NCI-H774 (cell line): ENCODE measurements at regions not wholly inside any gene's neighbourhood (a gene's known extent, or its start where the extent isn't known, plus 50 kb on each side); places are given as distances from the start of the nearest gene placed in this dataset.

Experiments used
- DNase-seq: peaks from one replicate; lab custom pipeline; 2025; lab: John Stamatoyannopoulos, UW

- DNase-seq: no peak
Observed at GRCh38 chr13:85379991-85380390, 419.2 kb downstream of the SLITRK6 start.

- DNase-seq: no peak
Observed at GRCh38 chr13:85379433-85379832, 419.8 kb downstream of the SLITRK6 start.

GRCh38 chr13:85377783-85378182, 421.4 kb downstream of the SLITRK6 start:
- DNase-seq: no peak

- DNase-seq: no peak
Observed at GRCh38 chr13:85373322-85373721, 425.9 kb downstream of the SLITRK6 start.

GRCh38 chr13:85371254-85371653, 428.0 kb downstream of the SLITRK6 start:
- no peak for DNase-seq

GRCh38 chr13:85368686-85369085, 430.5 kb downstream of the SLITRK6 start:
- DNase-seq: no peak

GRCh38 chr13:85367887-85368286, 431.3 kb downstream of the SLITRK6 start:
- DNase-seq: no peak

GRCh38 chr13:85366759-85367417, 432.3 kb downstream of the SLITRK6 start:
- DNase-seq: no peak

- no peak for DNase-seq
Observed at GRCh38 chr13:85363504-85363903, 435.7 kb downstream of the SLITRK6 start.

- no peak for DNase-seq
Observed at GRCh38 chr13:85362980-85363379, 436.2 kb downstream of the SLITRK6 start.

GRCh38 chr13:85347251-85347650, 452.0 kb downstream of the SLITRK6 start:
- DNase-seq: no peak

- DNase-seq: no peak
Observed at GRCh38 chr13:85334187-85334586, 465.0 kb downstream of the SLITRK6 start.

- no peak for DNase-seq
Observed at GRCh38 chr13:85333506-85334020, 465.7 kb downstream of the SLITRK6 start.

GRCh38 chr13:85332615-85333014, 466.6 kb downstream of the SLITRK6 start:
- no peak for DNase-seq

- DNase-seq: no peak
Observed at GRCh38 chr13:85321734-85322133, 477.5 kb downstream of the SLITRK6 start.

GRCh38 chr13:85317781-85318180, 481.4 kb downstream of the SLITRK6 start:
- DNase-seq: no peak

- no peak for DNase-seq
Observed at GRCh38 chr13:85316506-85317025, 482.7 kb downstream of the SLITRK6 start.

GRCh38 chr13:85314686-85315085, 484.5 kb downstream of the SLITRK6 start:
- DNase-seq: no peak

- DNase-seq: no peak
Observed at GRCh38 chr13:85313761-85314503, 485.3 kb downstream of the SLITRK6 start.

- no peak for DNase-seq
Observed at GRCh38 chr13:85312071-85312470, 487.1 kb downstream of the SLITRK6 start.

GRCh38 chr13:85303630-85304029, 495.6 kb downstream of the SLITRK6 start:
- DNase-seq: no peak

GRCh38 chr13:85298387-85298924, 500.8 kb downstream of the SLITRK6 start:
- DNase-seq: no peak

GRCh38 chr13:85288698-85289097, 510.5 kb downstream of the SLITRK6 start:
- no peak for DNase-seq
